T-cell (primary cell): ENCODE measurements at regions not wholly inside any gene's neighbourhood (a gene's known extent, or its start where the extent isn't known, plus 50 kb on each side); places are given as distances from the start of the nearest gene placed in this dataset.

Experiments
- ATAC-seq, 4 experiments: fragments of 200-7000 bp in 3 of 4; fragments of 150-1000 bp in 1 of 4; cut with Tn5 transposase; replicated peaks in 1 of 4; 1 replicate in 3 of 4; 2 replicates in 1 of 4; pipeline ENCODE4 v1.10.0; 2021; ENCODE audit warnings: moderate library complexity in 3 of 4, mild to moderate bottlenecking in 2 of 4, moderate number of reproducible peaks in 1 of 4
- CTCF ChIA-PET, 2 donors: fragments of 300-600 bp; sonication (Branson Sonifier 250); formaldehyde crosslinking; loops; one replicate each; lab custom pipeline; 2022; ENCODE audit warnings: antibody characterized with exemption in 2 of 2; lab: Charles Lee
- POLR2A ChIA-PET, 2 donors: fragments of 300-600 bp; sonication (Branson Sonifier 250); formaldehyde crosslinking; loops; one replicate each; lab custom pipeline; 2022; ENCODE audit warnings: antibody characterized with exemption in 2 of 2; lab: Charles Lee
- DNase-seq, 35 experiments: peaks; one replicate each; pipeline versions ENCODE4 v3.0.0 to v3.0.0-alpha.2; 2013 to 2023
- H3K27ac ChIP-seq: one replicate; pipeline ENCODE4 v1.5.1; 2013; ENCODE audit warnings: low read length
- H3K27me3 ChIP-seq, 2 experiments: replicated peaks in 1 of 2; 1 replicate in 1 of 2; 2 replicates in 1 of 2; pipeline versions ENCODE4 v1.6.1 to v1.7.0; 2013; ENCODE audit warnings: low read length in 1 of 2, mixed read lengths in 1 of 2; ENCODE audit not compliant: control insufficient read depth in 2 of 2, insufficient read depth in 2 of 2; ENCODE audit errors: extremely low read depth in 1 of 2
- H3K36me3 ChIP-seq, 2 donors: 1 replicate in 1 of 2; 2 replicates in 1 of 2; pipeline versions ENCODE4 v1.6.1 to v1.7.0; 2013; ENCODE audit warnings: low read length in 1 of 2; ENCODE audit not compliant: control insufficient read depth in 2 of 2, insufficient read depth in 1 of 2; ENCODE audit errors: extremely low read depth in 1 of 2
- H3K4me1 ChIP-seq, 2 experiments: 1 replicate in 1 of 2; 2 replicates in 1 of 2; pipeline versions ENCODE4 v1.6.1 to v1.7.0; 2013; ENCODE audit warnings: low read length in 2 of 2, mixed read lengths in 1 of 2; ENCODE audit not compliant: insufficient read depth in 2 of 2, control insufficient read depth in 1 of 2; ENCODE audit errors: extremely low read depth in 1 of 2
- H3K4me3 ChIP-seq, 2 donors: 1 replicate in 1 of 2; 2 replicates in 1 of 2; pipeline versions ENCODE4 v1.5.1 to v1.7.0; 2013; ENCODE audit warnings: mild to moderate bottlenecking in 2 of 2, low read length in 1 of 2, moderate library complexity in 1 of 2; ENCODE audit not compliant: control insufficient read depth in 1 of 2; ENCODE audit errors: extremely low read depth in 1 of 2
- H3K9me3 ChIP-seq: 2 replicates; pipeline ENCODE4 v1.7.0; 2013
- H3K27ac Mint-ChIP-seq, 2 donors: one replicate each; pipeline ENCODE4 v1.8.0; 2020 to 2021; ENCODE audit warnings: mild to moderate bottlenecking in 2 of 2, mixed read lengths in 2 of 2
- H3K27me3 Mint-ChIP-seq, 2 donors: one replicate each; pipeline ENCODE4 v1.8.0; 2021 to 2022; ENCODE audit warnings: mixed read lengths in 2 of 2
- H3K36me3 Mint-ChIP-seq: one replicate; pipeline ENCODE4 v1.8.0; 2021; ENCODE audit warnings: mixed read lengths
- H3K4me1 Mint-ChIP-seq, 3 donors: one replicate each; pipeline ENCODE4 v1.8.0; 2020 to 2022; ENCODE audit warnings: mixed read lengths in 3 of 3, mild to moderate bottlenecking in 1 of 3
- H3K4me3 Mint-ChIP-seq, 3 donors: one replicate each; pipeline ENCODE4 v1.8.0; 2020 to 2022; ENCODE audit warnings: mild to moderate bottlenecking in 3 of 3, mixed read lengths in 3 of 3, moderate library complexity in 3 of 3
- H3K9me3 Mint-ChIP-seq, 3 donors: one replicate each; pipeline ENCODE4 v1.8.0; 2020 to 2022; ENCODE audit warnings: mixed read lengths in 3 of 3
- WGBS: methylation state at CpG from one replicate; pipeline ENCODE4 v1.1.5; 2013; ENCODE audit warnings: missing lambda C conversion rate; ENCODE audit not compliant: insufficient coverage; 5-methylcytosine and 5-hydroxymethylcytosine counted together

- WGBS = 86% methylated on average over 2 of the region's 6 CpGs
- H3K27me3 Mint-ChIP-seq = no peaks in the 10 kb centered on the region
- no peaks in the 10 kb centered on the region for H3K27me3 ChIP-seq
- no peak overlapping the region for H3K4me3 Mint-ChIP-seq
- H3K4me1 Mint-ChIP-seq = peaks cover 66 to 76% (median 75%) of the 10 kb centered on the region in 3 donors
- DNase-seq (no peak), ATAC-seq (peak in 1 of 4 experiments; percentile 26)
- CTCF ChIA-PET = no interaction called here
- POLR2A ChIA-PET = no interaction called here
- peaks cover 72% of the 10 kb centered on the region for H3K36me3 Mint-ChIP-seq
- no peak overlapping the region for H3K27ac Mint-ChIP-seq
- peaks cover 0 to 14% (median 8%) of the 10 kb centered on the region in 3 donors for H3K9me3 Mint-ChIP-seq
- no peak overlapping the region for H3K4me3 ChIP-seq
- peaks cover 2 to 10% of the 10 kb centered on the region in 2 experiments for H3K4me1 ChIP-seq
- H3K27ac ChIP-seq = no peak overlapping the region
- H3K9me3 ChIP-seq = no peaks in the 10 kb centered on the region
- peaks cover 5 to 12% of the 10 kb centered on the region in 2 donors for H3K36me3 ChIP-seq
Measured at GRCh38 chr6:11343963-11344723, 111.7 kb upstream of the NEDD9 start.

- DNase-seq (no peak), ATAC-seq (no peak)
- 100% methylated on average over 1 of the region's 2 CpGs for WGBS
- peak overlapping the region in 1 of 2 donors; percentile 52 for H3K27ac Mint-ChIP-seq
- H3K9me3 Mint-ChIP-seq = peaks cover 0 to 14% (median 8%) of the 10 kb centered on the region in 3 donors
- Histone ChIP-seq H3K9me3 (no peaks in the 10 kb centered on the region), H3K4me3 (no peak overlapping the region), H3K36me3 (peaks cover 5 to 11% of the 10 kb centered on the region in 2 donors), H3K27ac (no peak overlapping the region), H3K4me1 (peaks cover 2 to 9% of the 10 kb centered on the region in 2 experiments), H3K27me3 (no peaks in the 10 kb centered on the region)
- CTCF ChIA-PET = no interaction called here
- H3K4me3 Mint-ChIP-seq = no peak overlapping the region
- peaks cover 62% of the 10 kb centered on the region for H3K36me3 Mint-ChIP-seq
- H3K27me3 Mint-ChIP-seq = no peaks in the 10 kb centered on the region
- H3K4me1 Mint-ChIP-seq = peaks cover 45 to 56% (median 53%) of the 10 kb centered on the region in 3 donors
- POLR2A ChIA-PET = no interaction called here
Measured at GRCh38 chr6:11341867-11342266, 109.4 kb upstream of the NEDD9 start.

- Histone ChIP-seq H3K9me3 (no peaks in the 10 kb centered on the region), H3K36me3 (peaks cover 5 to 8% of the 10 kb centered on the region in 2 donors), H3K27ac (no peak overlapping the region), H3K27me3 (no peaks in the 10 kb centered on the region), H3K4me3 (no peak overlapping the region), H3K4me1 (peaks cover 2 to 3% of the 10 kb centered on the region in 2 experiments)
- H3K9me3 Mint-ChIP-seq = peaks cover 0 to 14% (median 8%) of the 10 kb centered on the region in 3 donors
- no peak for ATAC-seq
- no peaks in the 10 kb centered on the region for H3K27me3 Mint-ChIP-seq
- DNase-seq = no peak
- no peak overlapping the region for H3K4me3 Mint-ChIP-seq
- H3K4me1 Mint-ChIP-seq = peaks cover 40 to 51% (median 50%) of the 10 kb centered on the region in 3 donors
- ChIA-PET POLR2A (no interaction called here), CTCF (no interaction called here)
- 94% methylated on average over 3 of the region's 3 CpGs for WGBS
- peaks cover 63% of the 10 kb centered on the region for H3K36me3 Mint-ChIP-seq
- no peak overlapping the region for H3K27ac Mint-ChIP-seq
Measured at GRCh38 chr6:11341303-11341702, 108.8 kb upstream of the NEDD9 start.

GRCh38 chr6:11339380-11339779, 106.9 kb upstream of the NEDD9 start:
- ATAC-seq (no peak), DNase-seq (no peak)
- no peak overlapping the region for H3K4me3 ChIP-seq
- Mint-ChIP-seq H3K27me3 (no peaks in the 10 kb centered on the region), H3K9me3 (peaks cover 0 to 14% (median 8%) of the 10 kb centered on the region in 3 donors), H3K4me1 (peaks cover 35 to 44% (median 42%) of the 10 kb centered on the region in 3 donors), H3K36me3 (peaks cover 64% of the 10 kb centered on the region), H3K27ac (no peak overlapping the region), H3K4me3 (no peak overlapping the region)
- no CpG with 5 or more reads among the region's 1 CpG for WGBS
- H3K4me1 ChIP-seq = peaks cover 0 to 2% of the 10 kb centered on the region in 2 experiments
- no peaks in the 10 kb centered on the region for H3K27me3 ChIP-seq
- ChIA-PET POLR2A (no interaction called here), CTCF (interaction anchor here in 1 of 2 donors (1.3 kb wide), 1 partner anchor 107 kb away, joined by 4 read pairs; the partner anchor contains the start of gene NEDD9)
- H3K9me3 ChIP-seq = no peaks in the 10 kb centered on the region
- peaks cover 5% of the 10 kb centered on the region in 2 donors for H3K36me3 ChIP-seq
- H3K27ac ChIP-seq = no peak overlapping the region

- no peaks in the 10 kb centered on the region for H3K27me3 ChIP-seq
- H3K4me3 ChIP-seq = no peak overlapping the region
- Mint-ChIP-seq H3K4me1 (peaks cover 36 to 55% (median 43%) of the 10 kb centered on the region in 3 donors), H3K4me3 (no peak overlapping the region), H3K27ac (no peak overlapping the region), H3K36me3 (peaks cover 61% of the 10 kb centered on the region), H3K9me3 (peaks cover 0 to 14% (median 8%) of the 10 kb centered on the region in 3 donors), H3K27me3 (no peaks in the 10 kb centered on the region)
- no peak for ATAC-seq
- ChIA-PET CTCF (no interaction called here), POLR2A (no interaction called here)
- H3K36me3 ChIP-seq = peaks cover 5 to 14% of the 10 kb centered on the region in 2 donors
- DNase-seq = no peak
- no peak overlapping the region for H3K27ac ChIP-seq
- peaks cover 0 to 2% of the 10 kb centered on the region in 2 experiments for H3K4me1 ChIP-seq
- 100% methylated on average over 5 of the region's 5 CpGs for WGBS
- H3K9me3 ChIP-seq = no peaks in the 10 kb centered on the region
Measured at GRCh38 chr6:11337306-11337705, 104.8 kb upstream of the NEDD9 start.

- Histone ChIP-seq H3K36me3 (peaks cover under 1 to 9% of the 10 kb centered on the region in 2 donors), H3K27me3 (no peaks in the 10 kb centered on the region), H3K4me3 (no peak overlapping the region), H3K27ac (no peak overlapping the region), H3K4me1 (peaks cover 7 to 8% of the 10 kb centered on the region in 2 experiments), H3K9me3 (no peaks in the 10 kb centered on the region)
- ATAC-seq (no peak), DNase-seq (no peak)
- Mint-ChIP-seq H3K27me3 (no peaks in the 10 kb centered on the region), H3K9me3 (peaks cover 0 to 9% (median 4%) of the 10 kb centered on the region in 3 donors), H3K4me3 (no peak overlapping the region), H3K4me1 (peaks cover 48 to 59% (median 48%) of the 10 kb centered on the region in 3 donors), H3K27ac (no peak overlapping the region), H3K36me3 (peaks cover 59% of the 10 kb centered on the region)
- POLR2A ChIA-PET = no interaction called here
- CTCF ChIA-PET = interaction anchor here in 1 of 2 donors (0.5 kb wide), 1 partner anchor 39 kb away, joined by 3 read pairs; no protein-coding TSS in a partner anchor
- WGBS = 100% methylated on average over 1 of the region's 5 CpGs
Measured at GRCh38 chr6:11335826-11336225, 103.4 kb upstream of the NEDD9 start.
